Hepatocyte (in vitro differentiated cells): ENCODE measurements at regions not wholly inside any gene's neighbourhood (a gene's known extent, or its start where the extent isn't known, plus 50 kb on each side); places are given as distances from the start of the nearest gene placed in this dataset.

Experiments used
- CTCF ChIP-seq: fragments of 200-600 bp; sonication (generic); IDR thresholded peaks from 2 replicates; pipeline ENCODE4 v1.5.1; 2016; ENCODE audit warnings: antibody characterized with exemption, mild to moderate bottlenecking; ENCODE audit not compliant: poor library complexity
- EZH2 ChIP-seq: fragments of 200-600 bp; sonication (generic); IDR thresholded peaks from 2 replicates; pipeline ENCODE4 v1.6.1; 2016; ENCODE audit warnings: antibody characterized with exemption, mild to moderate bottlenecking, borderline replicate concordance
- EZH2phosphoT487 ChIP-seq: fragments of 200-600 bp; sonication (generic); IDR thresholded peaks from one replicate; pipeline ENCODE4 v1.6.1; 2018; ENCODE audit warnings: antibody characterized with exemption, mild to moderate bottlenecking, low read depth, moderate library complexity; ENCODE audit not compliant: unreplicated experiment, severe bottlenecking

- TF ChIP-seq CTCF, result no peak
- no peak for TF ChIP-seq EZH2
- TF ChIP-seq EZH2phosphoT487, result no peak
These were observed 665.5 kb upstream of the POM121L12 start for GRCh38 chr7:52369922-52370321.
